ENCODE measurements at regions not wholly inside any gene's neighbourhood (a gene's known extent, or its start where the extent isn't known, plus 50 kb on each side); places are given as distances from the start of the nearest gene placed in this dataset.
A peak's percentile ranks its signal among the peaks of the same experiment; 100 is the strongest.

- Histone ChIP-seq H3K27ac (ENCODE audit: low read length) (no peak overlapping the region), H3K9me3 (ENCODE audit: low read length) (no peaks in the 10 kb centered on the region), H3K9ac (ENCODE audit: low read length) (no peak overlapping the region), H3K79me2 (ENCODE audit: low read length) (no peaks in the 10 kb centered on the region), H3K4me2 (ENCODE audit: low read depth, low read length, poor library complexity, severe bottlenecking) (no peak overlapping the region), H3K4me1 (ENCODE audit: low read length) (no peaks in the 10 kb centered on the region), H4K20me1 (ENCODE audit: insufficient read depth, low read depth, low read length) (no peaks in the 10 kb centered on the region), H3K4me3 (ENCODE audit: low read length) (no peak overlapping the region), H2AFZ (ENCODE audit: low read length) (no peak overlapping the region), H3K9me2 (replicated peaks; ENCODE audit: insufficient read depth, low read length) (no peaks in the 10 kb centered on the region), H3K36me3 (ENCODE audit: insufficient read depth, low read length) (no peaks in the 10 kb centered on the region), H3K27me3 (ENCODE audit: low read length) (no peaks in the 10 kb centered on the region)
- DNase-seq, result no peak
Measured at GRCh38 chr16:52193441-52193840, 353.5 kb downstream of the TOX3 start.

DNA sequence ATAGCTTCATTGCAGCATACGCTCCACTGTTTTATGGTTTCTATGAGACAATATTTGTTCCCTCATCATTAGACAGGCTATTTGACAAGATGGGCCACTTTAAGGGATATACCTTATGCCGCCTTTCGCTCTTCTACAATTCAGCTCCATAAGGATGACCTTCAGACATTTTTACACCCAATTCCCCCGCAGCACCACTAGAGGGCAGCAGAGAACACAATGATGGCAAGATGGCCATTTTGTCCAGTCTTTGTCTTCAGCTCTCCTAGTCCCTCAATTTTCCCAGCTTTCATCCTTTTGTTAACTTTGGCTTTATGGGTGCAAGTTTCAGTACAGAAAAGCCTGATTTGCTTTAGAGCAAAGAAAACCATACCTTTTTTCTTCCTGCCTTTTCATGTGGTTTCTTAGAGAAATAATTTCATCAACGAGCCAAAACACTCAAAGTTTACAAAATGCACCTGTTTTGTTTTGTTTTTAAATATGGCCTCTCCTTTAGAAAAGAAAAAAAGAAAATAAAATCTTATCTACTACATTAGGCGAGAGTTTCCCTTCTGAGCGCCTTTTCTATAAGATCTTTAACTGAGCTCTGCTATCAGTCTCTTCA lies 355.3 kb downstream of the TOX3 start:
- no peak overlapping the region for H2AFZ ChIP-seq (ENCODE audit: low read length)

GRCh38 chr16:52184336-52184735 lies 362.6 kb downstream of the TOX3 start:
- H3K27ac ChIP-seq (ENCODE audit: low read length), result no peak overlapping the region
- no peak overlapping the region for H2AFZ ChIP-seq (ENCODE audit: low read length)
- H3K4me3 ChIP-seq (ENCODE audit: low read length), result no peak overlapping the region
- DNase-seq, result no peak
- H3K9me3 ChIP-seq (ENCODE audit: low read length), result no peaks in the 10 kb centered on the region
- H4K20me1 ChIP-seq (ENCODE audit: insufficient read depth, low read depth, low read length), result no peaks in the 10 kb centered on the region
- H3K36me3 ChIP-seq (ENCODE audit: insufficient read depth, low read length), result no peaks in the 10 kb centered on the region
- H3K9me2 ChIP-seq (replicated peaks; ENCODE audit: insufficient read depth, low read length), result no peaks in the 10 kb centered on the region
- no peaks in the 10 kb centered on the region for H3K4me1 ChIP-seq (ENCODE audit: low read length)
- H3K4me2 ChIP-seq (ENCODE audit: low read depth, low read length, poor library complexity, severe bottlenecking), result no peak overlapping the region
- no peak overlapping the region for H3K9ac ChIP-seq (ENCODE audit: low read length)
- no peaks in the 10 kb centered on the region for H3K27me3 ChIP-seq (ENCODE audit: low read length)
- H3K79me2 ChIP-seq (ENCODE audit: low read length), result no peaks in the 10 kb centered on the region

More for the DNA sequence above, 355.3 kb downstream of the TOX3 start:
- H3K36me3 ChIP-seq (ENCODE audit: insufficient read depth, low read length), result no peaks in the 10 kb centered on the region
- H3K9ac ChIP-seq (ENCODE audit: low read length), result no peak overlapping the region
- H3K79me2 ChIP-seq (ENCODE audit: low read length), result no peaks in the 10 kb centered on the region
- no peaks in the 10 kb centered on the region for H3K27me3 ChIP-seq (ENCODE audit: low read length)
- no peaks in the 10 kb centered on the region for H4K20me1 ChIP-seq (ENCODE audit: insufficient read depth, low read depth, low read length)
- DNase-seq, result peak; percentile 79
- no peaks in the 10 kb centered on the region for H3K4me1 ChIP-seq (ENCODE audit: low read length)
- no peak overlapping the region for H3K4me2 ChIP-seq (ENCODE audit: low read depth, low read length, poor library complexity, severe bottlenecking)
- H3K4me3 ChIP-seq (ENCODE audit: low read length), result no peak overlapping the region
- no peaks in the 10 kb centered on the region for H3K9me2 ChIP-seq (replicated peaks; ENCODE audit: insufficient read depth, low read length)
- no peak overlapping the region for H3K27ac ChIP-seq (ENCODE audit: low read length)
- no peaks in the 10 kb centered on the region for H3K9me3 ChIP-seq (ENCODE audit: low read length)

DNA sequence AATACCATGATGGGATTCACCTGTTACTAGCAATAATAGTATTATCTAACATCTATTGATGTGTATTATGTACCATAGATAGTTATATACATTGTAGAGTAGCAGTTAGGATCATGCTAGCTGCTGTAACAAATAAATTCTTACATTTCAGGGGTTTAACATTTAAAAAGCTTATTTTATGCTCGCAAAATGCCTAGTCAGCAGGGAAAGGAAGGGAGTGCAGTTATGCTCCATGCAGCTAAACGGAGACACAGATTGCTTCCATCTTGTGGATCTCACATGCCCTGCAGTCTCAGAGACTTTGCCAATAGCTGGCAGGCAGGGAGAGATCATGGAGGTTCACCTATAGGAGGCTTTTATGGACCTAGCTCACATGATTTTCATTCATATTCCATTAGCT lies 364.1 kb downstream of the TOX3 start:
- no peak overlapping the region for H3K4me2 ChIP-seq (ENCODE audit: low read depth, low read length, poor library complexity, severe bottlenecking)
- no peak for DNase-seq
- no peaks in the 10 kb centered on the region for H3K27me3 ChIP-seq (ENCODE audit: low read length)
- no peak overlapping the region for H3K27ac ChIP-seq (ENCODE audit: low read length)
- no peak overlapping the region for H2AFZ ChIP-seq (ENCODE audit: low read length)
- H3K4me3 ChIP-seq (ENCODE audit: low read length), result no peak overlapping the region
- H3K79me2 ChIP-seq (ENCODE audit: low read length), result no peaks in the 10 kb centered on the region
- no peaks in the 10 kb centered on the region for H3K36me3 ChIP-seq (ENCODE audit: insufficient read depth, low read length)
- no peaks in the 10 kb centered on the region for H3K9me3 ChIP-seq (ENCODE audit: low read length)
- no peaks in the 10 kb centered on the region for H3K9me2 ChIP-seq (replicated peaks; ENCODE audit: insufficient read depth, low read length)
- no peaks in the 10 kb centered on the region for H3K4me1 ChIP-seq (ENCODE audit: low read length)
- no peak overlapping the region for H3K9ac ChIP-seq (ENCODE audit: low read length)
- H4K20me1 ChIP-seq (ENCODE audit: insufficient read depth, low read depth, low read length), result no peaks in the 10 kb centered on the region

DNA sequence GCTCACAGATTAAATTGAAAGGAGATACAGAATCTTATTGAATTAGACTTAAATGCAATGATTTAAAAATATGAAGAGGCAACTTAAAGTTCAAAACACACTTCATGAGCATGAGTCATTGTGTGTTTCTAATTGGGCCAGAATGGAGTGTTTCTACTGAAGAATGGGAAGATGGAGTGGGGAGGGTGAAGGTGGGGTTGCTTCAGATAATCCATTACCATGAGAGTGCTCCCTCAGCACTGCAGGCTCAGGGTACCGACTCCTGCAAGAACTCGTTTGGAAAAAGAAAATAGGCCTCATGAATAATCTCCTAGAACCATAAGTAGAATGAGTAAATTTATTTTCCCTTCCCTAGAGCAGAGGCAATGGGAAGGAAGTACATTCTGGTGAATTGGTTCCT lies 372.8 kb downstream of the TOX3 start:
- Histone ChIP-seq H3K9ac (ENCODE audit: low read length) (no peak overlapping the region), H2AFZ (ENCODE audit: low read length) (no peak overlapping the region), H3K27me3 (ENCODE audit: low read length) (no peaks in the 10 kb centered on the region), H3K4me3 (ENCODE audit: low read length) (no peak overlapping the region), H3K4me2 (ENCODE audit: low read depth, low read length, poor library complexity, severe bottlenecking) (no peak overlapping the region), H4K20me1 (ENCODE audit: insufficient read depth, low read depth, low read length) (no peaks in the 10 kb centered on the region), H3K27ac (ENCODE audit: low read length) (no peak overlapping the region), H3K9me3 (ENCODE audit: low read length) (no peaks in the 10 kb centered on the region), H3K9me2 (replicated peaks; ENCODE audit: insufficient read depth, low read length) (no peaks in the 10 kb centered on the region), H3K79me2 (ENCODE audit: low read length) (no peaks in the 10 kb centered on the region), H3K4me1 (ENCODE audit: low read length) (no peaks in the 10 kb centered on the region), H3K36me3 (ENCODE audit: insufficient read depth, low read length) (no peaks in the 10 kb centered on the region)
- no peak for DNase-seq

- no peaks in the 10 kb centered on the region for H4K20me1 ChIP-seq (ENCODE audit: insufficient read depth, low read depth, low read length)
- H3K4me2 ChIP-seq (ENCODE audit: low read depth, low read length, poor library complexity, severe bottlenecking), result no peak overlapping the region
- no peaks in the 10 kb centered on the region for H3K9me3 ChIP-seq (ENCODE audit: low read length)
- H3K27me3 ChIP-seq (ENCODE audit: low read length), result no peaks in the 10 kb centered on the region
- no peak overlapping the region for H3K27ac ChIP-seq (ENCODE audit: low read length)
- H3K36me3 ChIP-seq (ENCODE audit: insufficient read depth, low read length), result no peaks in the 10 kb centered on the region
- no peaks in the 10 kb centered on the region for H3K79me2 ChIP-seq (ENCODE audit: low read length)
- H3K9me2 ChIP-seq (replicated peaks; ENCODE audit: insufficient read depth, low read length), result no peaks in the 10 kb centered on the region
- H3K4me1 ChIP-seq (ENCODE audit: low read length), result no peaks in the 10 kb centered on the region
- no peak for DNase-seq
- no peak overlapping the region for H3K4me3 ChIP-seq (ENCODE audit: low read length)
- no peak overlapping the region for H2AFZ ChIP-seq (ENCODE audit: low read length)
- no peak overlapping the region for H3K9ac ChIP-seq (ENCODE audit: low read length)
Measured at GRCh38 chr16:52171481-52171880, 375.5 kb downstream of the TOX3 start.

GRCh38 chr16:52167328-52167727 lies 379.6 kb downstream of the TOX3 start:
- no peak overlapping the region for H3K27ac ChIP-seq (ENCODE audit: low read length)
- no peaks in the 10 kb centered on the region for H3K36me3 ChIP-seq (ENCODE audit: insufficient read depth, low read length)
- no peak overlapping the region for H3K4me3 ChIP-seq (ENCODE audit: low read length)
- H3K4me2 ChIP-seq (ENCODE audit: low read depth, low read length, poor library complexity, severe bottlenecking), result no peak overlapping the region
- H3K27me3 ChIP-seq (ENCODE audit: low read length), result no peaks in the 10 kb centered on the region
- DNase-seq, result no peak
- H3K9me2 ChIP-seq (replicated peaks; ENCODE audit: insufficient read depth, low read length), result no peaks in the 10 kb centered on the region
- H3K4me1 ChIP-seq (ENCODE audit: low read length), result no peaks in the 10 kb centered on the region
- no peaks in the 10 kb centered on the region for H3K79me2 ChIP-seq (ENCODE audit: low read length)
- H2AFZ ChIP-seq (ENCODE audit: low read length), result no peak overlapping the region
- H3K9ac ChIP-seq (ENCODE audit: low read length), result no peak overlapping the region
- no peaks in the 10 kb centered on the region for H4K20me1 ChIP-seq (ENCODE audit: insufficient read depth, low read depth, low read length)
- H3K9me3 ChIP-seq (ENCODE audit: low read length), result no peaks in the 10 kb centered on the region

DNA sequence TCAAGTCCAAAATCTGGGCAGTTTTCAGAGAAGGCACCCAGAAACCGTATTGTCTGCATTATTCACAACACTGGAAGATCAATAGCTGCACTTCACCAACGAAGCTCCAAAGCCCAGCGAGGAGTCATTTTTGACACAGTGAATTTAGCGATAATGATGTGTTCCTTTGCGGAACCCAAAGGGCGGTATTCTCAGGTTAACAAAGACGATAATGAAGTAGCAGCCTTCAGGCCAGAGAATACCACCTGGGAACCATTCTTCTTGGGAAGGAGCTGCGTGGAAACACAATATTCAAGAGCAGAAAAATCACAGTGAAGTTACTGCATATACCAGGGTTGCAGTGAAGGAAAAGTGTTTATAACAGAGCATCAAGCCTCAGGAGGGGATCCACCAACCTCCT lies 381.0 kb downstream of the TOX3 start:
- H3K4me1 ChIP-seq (ENCODE audit: low read length), result no peaks in the 10 kb centered on the region

GRCh38 chr16:52149003-52149402 lies 397.9 kb downstream of the TOX3 start:
- Histone ChIP-seq H4K20me1 (ENCODE audit: insufficient read depth, low read depth, low read length) (no peaks in the 10 kb centered on the region), H3K9me3 (ENCODE audit: low read length) (no peaks in the 10 kb centered on the region)

More for the DNA sequence above, 381.0 kb downstream of the TOX3 start:
- H3K36me3 ChIP-seq (ENCODE audit: insufficient read depth, low read length), result no peaks in the 10 kb centered on the region
- no peaks in the 10 kb centered on the region for H3K79me2 ChIP-seq (ENCODE audit: low read length)
- H3K4me3 ChIP-seq (ENCODE audit: low read length), result no peak overlapping the region
- H2AFZ ChIP-seq (ENCODE audit: low read length), result no peak overlapping the region
- H3K9me3 ChIP-seq (ENCODE audit: low read length), result no peaks in the 10 kb centered on the region
- no peak overlapping the region for H3K9ac ChIP-seq (ENCODE audit: low read length)
- DNase-seq, result no peak
- H4K20me1 ChIP-seq (ENCODE audit: insufficient read depth, low read depth, low read length), result no peaks in the 10 kb centered on the region
- no peaks in the 10 kb centered on the region for H3K9me2 ChIP-seq (replicated peaks; ENCODE audit: insufficient read depth, low read length)
- H3K27ac ChIP-seq (ENCODE audit: low read length), result no peak overlapping the region
- no peak overlapping the region for H3K4me2 ChIP-seq (ENCODE audit: low read depth, low read length, poor library complexity, severe bottlenecking)
- no peaks in the 10 kb centered on the region for H3K27me3 ChIP-seq (ENCODE audit: low read length)

More at GRCh38 chr16:52149003-52149402, 397.9 kb downstream of the TOX3 start:
- Histone ChIP-seq H3K9me2 (replicated peaks; ENCODE audit: insufficient read depth, low read length) (no peaks in the 10 kb centered on the region), H3K9ac (ENCODE audit: low read length) (no peak overlapping the region), H3K4me1 (ENCODE audit: low read length) (no peaks in the 10 kb centered on the region), H3K4me2 (ENCODE audit: low read depth, low read length, poor library complexity, severe bottlenecking) (no peak overlapping the region), H3K27ac (ENCODE audit: low read length) (no peak overlapping the region), H3K4me3 (ENCODE audit: low read length) (no peak overlapping the region), H3K27me3 (ENCODE audit: low read length) (no peaks in the 10 kb centered on the region), H3K36me3 (ENCODE audit: insufficient read depth, low read length) (no peaks in the 10 kb centered on the region), H3K79me2 (ENCODE audit: low read length) (no peaks in the 10 kb centered on the region), H2AFZ (ENCODE audit: low read length) (no peak overlapping the region)
- no peak for DNase-seq

Data from Karpas-422 (cell line).